ENCODE measurements at regions not wholly inside any gene's neighbourhood (a gene's known extent, or its start where the extent isn't known, plus 50 kb on each side); places are given as distances from the start of the nearest gene placed in this dataset.
"Not testable (repeated sequence)": the region's sequence is repeated elsewhere in the genome, so short reads cannot be mapped to it uniquely, and the experiment has no call there.

DNA sequence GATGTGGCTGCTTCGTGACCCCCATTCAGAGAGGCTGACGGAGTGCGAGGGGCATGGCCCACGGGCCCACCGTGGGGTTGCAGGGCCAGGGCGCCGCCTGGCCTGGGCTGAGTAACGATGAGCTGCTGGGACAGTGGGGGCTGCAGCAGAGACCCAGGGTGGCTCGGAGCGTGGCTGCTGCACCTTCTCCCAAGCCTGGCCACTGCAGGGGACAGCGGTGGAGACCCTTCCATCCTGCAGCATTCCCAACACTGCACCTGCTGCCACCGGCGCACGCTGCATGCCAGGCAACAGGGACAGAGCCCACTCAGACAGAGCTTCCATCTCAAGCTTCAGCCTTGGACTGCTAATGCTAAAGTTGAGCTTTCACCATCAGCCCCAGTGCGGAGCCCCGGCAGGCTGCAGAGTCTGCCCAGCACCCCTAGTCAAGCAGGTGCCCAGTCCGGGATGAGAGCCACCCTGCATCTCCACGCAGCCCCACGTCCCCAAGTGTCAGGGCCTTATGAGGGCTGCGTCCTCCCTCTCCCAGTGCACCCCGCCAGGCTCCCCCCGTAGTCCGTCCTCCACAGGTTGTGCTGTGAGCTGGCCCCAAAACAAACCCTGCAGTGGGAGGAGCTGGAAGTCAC is 89.4 kb upstream of the AFDN start:
- no peak for DNase-seq

DNA sequence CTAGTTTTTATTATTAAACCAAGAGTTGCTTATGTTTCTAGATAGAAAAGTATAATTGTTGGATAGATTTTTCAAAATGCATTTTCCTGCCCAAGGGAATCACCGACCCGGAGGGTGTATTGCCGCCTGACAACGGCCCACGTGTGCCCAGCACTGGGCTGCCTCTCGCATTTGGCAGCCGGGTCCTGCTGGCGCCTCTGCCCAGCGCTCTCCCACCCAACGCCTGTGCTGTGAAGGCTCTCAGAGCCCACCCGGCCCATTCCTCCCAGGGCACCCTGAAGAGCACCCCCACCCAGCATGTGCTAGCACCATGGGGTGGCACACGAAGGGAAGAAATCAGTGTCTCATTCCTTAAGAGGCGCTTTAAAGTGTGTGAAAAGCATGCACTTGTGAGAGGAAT is 88.3 kb upstream of the AFDN start:
- DNase-seq, result no peak

DNA sequence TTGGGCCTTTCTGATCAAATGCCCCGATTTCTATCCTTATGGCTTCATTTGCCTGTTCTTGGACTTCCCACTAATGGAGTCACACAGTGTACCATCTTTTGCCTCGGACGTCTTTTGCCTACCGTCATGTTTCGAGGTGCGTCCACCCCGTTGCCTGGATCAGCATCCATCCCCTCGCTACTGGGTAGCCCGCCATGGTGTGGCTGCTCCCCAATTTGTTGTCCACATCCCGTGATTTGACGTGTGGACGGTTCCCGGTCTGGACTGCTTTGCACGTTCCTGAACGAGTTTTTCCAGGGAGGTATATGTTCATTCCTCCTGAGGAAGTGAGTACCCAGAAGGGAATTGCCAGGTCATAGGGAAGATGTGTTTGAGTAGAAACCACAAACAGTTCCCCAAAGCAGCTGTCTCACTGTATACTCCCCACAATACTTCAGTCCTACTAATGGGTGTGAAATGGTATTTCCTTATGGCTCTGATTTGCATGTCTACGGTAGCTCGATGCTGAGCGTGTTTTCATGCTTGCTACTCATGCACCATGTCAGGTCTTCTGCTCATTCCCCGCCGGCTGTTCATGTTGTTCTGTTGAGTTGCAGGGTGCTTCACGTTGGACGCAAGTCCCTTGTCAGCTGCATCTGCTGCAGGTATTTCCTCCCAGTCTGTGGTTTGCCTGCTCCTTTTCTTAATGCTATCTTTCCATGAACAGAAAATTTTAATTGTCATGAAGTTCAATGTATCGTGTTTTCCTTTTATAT is 86.8 kb upstream of the AFDN start:
- DNase-seq, result no peak

- DNase-seq, result no peak
Measured at GRCh38 chr6:167742719-167743303, 83.9 kb upstream of the AFDN start.

GRCh38 chr6:167744681-167745669 is 81.7 kb upstream of the AFDN start:
- DNase-seq, result no peak

DNA sequence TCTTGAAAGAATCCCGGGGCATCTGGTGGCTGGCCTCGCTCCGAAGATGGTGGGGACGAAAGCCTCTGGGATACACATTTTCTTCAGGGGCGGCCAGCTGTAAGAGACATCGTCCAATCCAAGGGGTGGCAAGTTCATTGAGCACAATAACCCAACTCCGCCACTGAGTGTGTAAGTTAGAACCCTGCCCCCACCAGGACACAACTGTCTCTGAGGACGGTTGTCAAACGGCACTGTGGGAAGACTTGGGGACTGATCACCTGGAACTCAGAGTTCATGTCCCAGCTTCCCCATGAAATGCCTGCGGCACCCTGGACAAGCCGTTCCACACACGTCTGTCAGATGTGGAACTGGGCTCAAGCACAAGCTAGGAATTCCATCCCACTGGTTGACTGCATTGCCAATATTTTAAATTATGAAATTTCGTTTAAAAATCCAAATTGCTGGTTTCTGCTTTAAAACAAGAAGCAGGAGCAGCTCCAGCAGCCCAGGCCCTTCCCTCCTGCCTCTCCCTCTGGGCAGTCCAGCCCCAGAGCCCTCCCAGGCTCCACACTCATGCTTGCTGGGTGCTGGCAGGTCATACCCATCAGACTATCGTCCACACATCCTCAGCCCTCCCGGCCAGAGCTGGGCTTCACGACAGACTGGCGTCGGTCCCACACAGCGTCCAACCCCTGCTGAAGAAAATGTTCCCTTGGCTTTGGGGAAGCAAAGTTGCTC is 80.9 kb upstream of the AFDN start:
- no peak for DNase-seq

GRCh38 chr6:167746390-167746907 is 80.3 kb upstream of the AFDN start:
- no peak for DNase-seq

GRCh38 chr6:167746975-167747374 is 79.7 kb upstream of the AFDN start:
- DNase-seq, result no peak

- DNase-seq, result no peak
Measured at GRCh38 chr6:167747645-167748044, 79.1 kb upstream of the AFDN start.

GRCh38 chr6:167748046-167748445 is 78.7 kb upstream of the AFDN start:
- DNase-seq, result no peak

GRCh38 chr6:167748458-167749379 is 78.0 kb upstream of the AFDN start:
- no peak for DNase-seq

DNA sequence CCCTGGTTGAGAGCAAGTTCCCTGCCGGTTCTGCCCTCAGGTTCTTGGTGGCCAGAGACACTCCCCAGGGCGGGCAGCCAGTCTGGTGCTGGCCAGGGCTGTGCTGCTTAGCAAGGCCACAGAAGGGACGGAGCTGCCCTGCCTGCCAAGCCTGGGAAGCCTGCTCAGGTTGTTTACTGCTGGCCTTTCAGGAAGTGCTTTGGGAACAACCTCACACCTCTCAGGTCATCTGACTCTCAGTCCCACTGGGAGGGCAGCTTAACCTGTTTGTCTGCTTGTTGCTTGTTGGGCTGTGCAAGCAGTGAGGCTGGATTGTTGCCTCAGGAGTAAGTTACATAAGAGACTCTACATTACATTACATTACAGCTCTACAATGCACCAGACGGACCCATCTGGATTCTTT is 75.8 kb upstream of the AFDN start:
- DNase-seq, result no peak

DNA sequence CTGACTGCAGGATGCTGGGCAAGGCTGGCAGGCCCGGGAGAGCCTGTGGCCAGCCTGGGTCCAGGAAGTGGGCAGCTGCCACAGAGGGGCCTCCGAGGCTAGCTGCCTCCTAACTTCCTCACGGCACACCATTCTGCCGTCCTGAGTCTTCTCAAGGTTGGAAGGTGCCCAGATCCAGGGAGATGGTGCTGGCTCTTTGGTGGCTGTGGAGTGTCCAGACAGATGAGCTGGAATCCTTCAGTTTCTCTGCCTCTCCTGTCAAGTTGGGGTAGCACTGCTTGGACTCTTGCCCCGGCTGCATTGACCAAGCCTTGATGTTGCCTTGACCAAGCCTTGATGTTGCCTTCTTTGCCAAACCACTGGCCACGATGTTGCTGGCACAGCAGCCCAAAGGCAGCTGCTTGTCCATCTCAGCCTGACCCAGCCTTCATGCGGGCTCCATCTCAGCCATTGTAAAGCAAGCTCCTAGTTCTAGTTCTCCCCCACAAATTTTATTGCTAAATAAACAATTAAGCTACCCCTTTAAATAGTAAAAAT is 75.1 kb upstream of the AFDN start:
- DNase-seq, result no peak

- DNase-seq, result not testable (repeated sequence)
Measured at GRCh38 chr6:167753281-167753680, 73.4 kb upstream of the AFDN start.

GRCh38 chr6:167754691-167755090 is 72.0 kb upstream of the AFDN start:
- DNase-seq, result no peak

DNA sequence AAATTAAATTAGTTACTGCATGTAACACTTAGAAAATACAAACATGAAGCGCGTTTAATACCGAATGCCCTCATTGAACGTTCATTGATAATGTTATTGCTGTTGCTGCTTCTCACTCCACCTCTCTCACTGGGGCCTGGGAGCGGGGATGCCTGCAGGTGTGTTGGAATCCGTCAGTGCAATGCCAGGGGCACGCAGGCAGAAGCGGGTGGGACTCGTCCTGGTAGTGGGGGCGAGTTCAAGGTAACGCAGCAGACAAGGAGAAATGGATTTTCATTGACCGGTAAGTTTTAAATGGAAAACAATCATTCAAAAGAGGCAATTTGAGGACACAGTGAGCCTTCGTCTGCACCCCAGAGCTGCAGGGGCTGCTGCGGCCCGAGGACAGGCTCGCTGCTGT is 71.2 kb upstream of the AFDN start:
- DNase-seq, result no peak

DNA sequence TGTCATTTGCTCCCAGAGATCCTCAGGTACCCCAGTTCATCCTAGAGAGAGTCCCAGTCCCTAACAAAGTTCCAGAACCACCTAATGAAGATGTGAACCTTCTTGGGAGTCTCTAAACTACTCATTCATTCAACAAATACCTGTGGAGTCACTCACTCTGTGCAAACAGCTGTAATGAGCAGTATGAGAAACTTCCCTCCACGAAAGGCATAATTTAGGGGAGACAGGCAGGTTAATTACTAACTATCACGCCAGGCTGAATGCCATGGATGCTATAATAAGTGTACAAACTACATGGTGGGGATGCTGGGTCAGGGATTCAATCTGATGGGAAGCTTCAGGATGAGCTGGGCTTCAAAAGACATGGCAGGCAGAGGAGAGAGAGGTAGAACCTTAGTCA is 70.1 kb upstream of the AFDN start:
- no peak for DNase-seq

- DNase-seq, result no peak
Measured at GRCh38 chr6:167757249-167757648, 69.5 kb upstream of the AFDN start.

DNA sequence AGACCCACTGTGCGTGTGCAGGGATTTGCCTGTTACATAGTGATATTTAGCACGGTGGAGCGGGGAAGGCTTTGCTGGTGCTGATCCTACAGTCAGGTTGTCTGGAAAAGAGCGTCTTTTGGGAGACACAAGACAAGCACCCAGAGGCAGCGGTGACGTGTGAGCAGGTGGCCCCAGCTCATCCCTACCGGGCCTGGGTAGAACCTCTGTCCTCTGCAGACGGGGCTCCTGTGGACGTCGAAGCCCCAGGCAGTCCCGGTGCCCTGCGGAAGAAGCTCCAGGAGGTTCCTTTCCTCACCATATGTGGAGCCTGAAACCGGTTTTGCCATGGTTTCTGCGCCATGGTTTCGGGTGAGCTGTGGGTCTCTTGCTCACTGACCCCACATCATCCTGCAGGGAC is 68.9 kb upstream of the AFDN start:
- no peak for DNase-seq

DNA sequence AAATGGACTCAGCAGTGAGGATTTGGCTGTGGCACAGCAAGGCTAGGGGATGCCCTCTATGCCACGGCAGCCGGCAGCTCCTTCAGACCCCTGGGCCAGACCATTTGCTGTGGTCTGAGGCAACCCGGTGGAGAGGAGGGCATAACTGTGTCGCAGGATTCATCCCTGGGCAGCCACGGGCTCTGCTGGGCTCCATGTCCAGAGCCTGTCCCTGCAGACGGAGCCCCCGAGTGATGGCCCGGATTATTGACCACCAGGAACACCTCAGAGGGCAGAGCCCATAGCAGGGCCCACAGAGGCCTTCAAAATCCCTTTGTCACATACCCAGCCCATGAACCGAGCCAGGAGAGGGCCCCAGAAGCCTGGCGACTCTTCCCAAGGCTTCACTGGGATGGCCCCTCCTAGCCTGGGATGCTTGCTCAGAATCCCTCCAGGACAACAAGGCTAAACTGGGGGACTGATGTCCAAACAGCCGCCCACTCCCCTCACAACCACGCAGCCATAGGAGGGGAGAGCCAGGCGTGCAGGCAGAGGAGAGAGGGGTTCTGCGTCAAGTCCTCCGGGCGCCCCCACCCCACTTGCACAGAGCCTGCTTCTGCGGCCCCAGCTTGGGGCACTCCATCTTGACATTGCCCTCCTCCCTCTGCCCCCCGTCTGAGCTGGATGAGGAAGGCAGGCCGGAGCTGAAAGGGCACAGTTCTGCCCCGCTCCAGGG is 68.2 kb upstream of the AFDN start:
- DNase-seq, result no peak
